ENCODE measurements at regions not wholly inside any gene's neighbourhood (a gene's known extent, or its start where the extent isn't known, plus 50 kb on each side); places are given as distances from the start of the nearest gene placed in this dataset.

DNA sequence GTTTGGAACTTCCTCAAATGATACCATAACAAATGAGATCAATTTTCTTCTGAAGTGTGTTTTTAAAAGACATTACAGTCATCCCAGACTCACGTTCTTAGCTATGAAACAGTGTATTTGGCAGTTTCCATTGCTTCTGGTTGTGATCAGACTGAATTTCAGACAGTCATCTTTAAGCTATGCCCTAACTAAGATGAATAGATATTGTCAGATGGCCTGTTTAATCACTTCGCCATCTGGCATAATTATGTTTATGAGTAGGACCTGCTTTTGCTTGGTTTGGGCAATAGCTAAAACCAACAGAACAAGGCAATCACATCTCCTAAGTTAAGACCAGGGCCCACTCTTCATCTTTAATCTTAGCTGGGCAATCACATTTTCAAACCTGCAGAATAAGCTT lies 313.1 kb downstream of the SV2B start:
- TF ChIP-seq ZNF275 (CRISPR knock-in tag; IDR thresholded peaks at IDR 0.05; ENCODE audit: borderline replicate concordance): no peak
- Histone ChIP-seq H3K4me2 (ENCODE audit: low read depth, low read length) (no peak overlapping the region), H3K27me3 (ENCODE audit: control insufficient read depth in 1 of 2, insufficient read depth in 2 of 2, low read length in 2 of 2) (no peaks in the 10 kb centered on the region), H4K20me1 (ENCODE audit: insufficient read depth, low read length) (no peaks in the 10 kb centered on the region), H3K27ac (ENCODE audit: extremely low read length, insufficient read depth, low read length) (no peak overlapping the region), H3K9ac (ENCODE audit: insufficient read depth, low read depth, low read length) (no peak overlapping the region), H2AFZ (ENCODE audit: low read length) (no peak overlapping the region), H3K9me3 (ENCODE audit: low read length) (no peaks in the 10 kb centered on the region), H3K79me2 (ENCODE audit: insufficient read depth, low read length) (no peaks in the 10 kb centered on the region), H3K4me3 (replicated peaks in 1 of 3; ENCODE audit: insufficient read depth in 1 of 3, low read depth in 2 of 3, low read length in 3 of 3) (no peak overlapping the region), H3K4me1 (ENCODE audit: insufficient read depth, low read length) (no peaks in the 10 kb centered on the region), H3K36me3 (replicated peaks in 1 of 2; ENCODE audit: control insufficient read depth in 1 of 2, insufficient read depth in 2 of 2, low read length in 2 of 2) (no peaks in the 10 kb centered on the region)
- no TSS peak for BruUV-seq (replicated peaks)
- DNase-seq (ENCODE audit: low spot score) (no peak), ATAC-seq (no peak), FAIRE-seq (no peak)
- POLR2A ChIA-PET: no interaction called here
- CTCF ChIA-PET (ENCODE audit: low intra/inter-chr PET ratio, low total read pairs): no interaction called here
- in situ Hi-C loops (cut with HindIII; ENCODE audit: extremely low pct_ligation_motif_present, low pct_unique_long_range_greater_than_20kb): no loop called here
- WGBS (ENCODE audit: low lambda C conversion rate): 33% methylated on average over 2 of the region's 2 CpGs
- intact Hi-C loops (cut with micrococcal nuclease; ENCODE audit: unreplicated experiment): no loop called here

GRCh38 chr15:91414124-91414523 lies 314.1 kb downstream of the SV2B start:
- no peak overlapping the region for H3K9ac ChIP-seq (ENCODE audit: insufficient read depth, low read depth, low read length)
- 6% methylated on average over 2 of the region's 2 CpGs for WGBS (ENCODE audit: low lambda C conversion rate)
- ChIA-PET POLR2A (no interaction called here), CTCF (ENCODE audit: low intra/inter-chr PET ratio, low total read pairs) (no interaction called here)
- H3K4me2 ChIP-seq (ENCODE audit: low read depth, low read length): no peak overlapping the region
- H4K20me1 ChIP-seq (ENCODE audit: insufficient read depth, low read length): no peaks in the 10 kb centered on the region
- no peaks in the 10 kb centered on the region for H3K27me3 ChIP-seq (ENCODE audit: control insufficient read depth in 1 of 2, insufficient read depth in 2 of 2, low read length in 2 of 2)
- in situ Hi-C loops (cut with HindIII; ENCODE audit: extremely low pct_ligation_motif_present, low pct_unique_long_range_greater_than_20kb) (no loop called here), intact Hi-C loops (cut with micrococcal nuclease; ENCODE audit: unreplicated experiment) (no loop called here)
- H3K4me1 ChIP-seq (ENCODE audit: insufficient read depth, low read length): no peaks in the 10 kb centered on the region
- H3K4me3 ChIP-seq (replicated peaks in 1 of 3; ENCODE audit: insufficient read depth in 1 of 3, low read depth in 2 of 3, low read length in 3 of 3): no peak overlapping the region
- no peaks in the 10 kb centered on the region for H3K9me3 ChIP-seq (ENCODE audit: low read length)
- no TSS peak for BruUV-seq (replicated peaks)
- ATAC-seq (no peak), FAIRE-seq (no peak), DNase-seq (ENCODE audit: low spot score) (no peak)
- no peaks in the 10 kb centered on the region for H3K36me3 ChIP-seq (replicated peaks in 1 of 2; ENCODE audit: control insufficient read depth in 1 of 2, insufficient read depth in 2 of 2, low read length in 2 of 2)
- H3K27ac ChIP-seq (ENCODE audit: extremely low read length, insufficient read depth, low read length): no peak overlapping the region
- H3K79me2 ChIP-seq (ENCODE audit: insufficient read depth, low read length): no peaks in the 10 kb centered on the region
- TF ChIP-seq ISX (CRISPR knock-in tag; conservative IDR thresholded peaks at IDR 0.05) (no peak), ZNF589 (CRISPR knock-in tag; conservative IDR thresholded peaks at IDR 0.05) (no peak), MIER3 (CRISPR knock-in tag; IDR thresholded peaks at IDR 0.05; ENCODE audit: borderline replicate concordance) (no peak), ZNF292 (CRISPR knock-in tag; IDR thresholded peaks at IDR 0.05; ENCODE audit: borderline replicate concordance, low read depth) (no peak), ZNF33B (CRISPR knock-in tag; IDR thresholded peaks at IDR 0.05) (no peak), RFX3 (CRISPR knock-in tag; IDR thresholded peaks at IDR 0.05) (no peak), TBX2 (CRISPR knock-in tag; IDR thresholded peaks at IDR 0.05; ENCODE audit: borderline replicate concordance) (no peak), RERE (CRISPR knock-in tag; IDR thresholded peaks at IDR 0.05; ENCODE audit: low read depth) (no peak), IRF1 (CRISPR knock-in tag; IDR thresholded peaks at IDR 0.05; ENCODE audit: low read depth) (no peak)
- H2AFZ ChIP-seq (ENCODE audit: low read length): no peak overlapping the region

Data from HepG2 (cell line).